Activated CD8-positive, alpha-beta memory T cell treated with anti-CD3 and anti-CD28 coated beads, Interleukin-2, amount 50 U/mL, for 1 hour (primary cell): ENCODE measurements at regions not wholly inside any gene's neighbourhood (a gene's known extent, or its start where the extent isn't known, plus 50 kb on each side); places are given as distances from the start of the nearest gene placed in this dataset.

ENCODE experiments used
- DNase-seq: peaks from one replicate; pipeline ENCODE4 v3.0.0-alpha.2; 2020; ENCODE audit errors: extremely low read depth

DNA sequence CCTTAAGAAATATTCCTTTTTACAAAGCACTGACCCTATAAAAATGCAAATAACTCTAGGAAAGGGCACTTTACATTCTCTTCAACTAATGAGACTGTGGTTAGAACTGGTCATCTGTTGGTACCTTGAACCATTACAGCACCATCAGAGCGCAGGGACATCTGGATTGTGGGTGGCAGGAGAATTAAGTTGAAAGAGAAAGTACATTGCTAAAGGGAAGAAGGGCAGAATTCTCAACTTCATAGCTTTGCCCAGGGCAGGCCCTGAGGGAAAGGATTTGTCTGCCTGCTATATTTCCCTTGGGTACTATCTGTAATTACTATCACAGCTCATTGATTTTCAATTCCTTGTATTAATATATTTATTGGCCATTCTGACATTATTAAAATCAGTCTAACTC is 196.8 kb downstream of the KLF12 start:
- no peak for DNase-seq

DNA sequence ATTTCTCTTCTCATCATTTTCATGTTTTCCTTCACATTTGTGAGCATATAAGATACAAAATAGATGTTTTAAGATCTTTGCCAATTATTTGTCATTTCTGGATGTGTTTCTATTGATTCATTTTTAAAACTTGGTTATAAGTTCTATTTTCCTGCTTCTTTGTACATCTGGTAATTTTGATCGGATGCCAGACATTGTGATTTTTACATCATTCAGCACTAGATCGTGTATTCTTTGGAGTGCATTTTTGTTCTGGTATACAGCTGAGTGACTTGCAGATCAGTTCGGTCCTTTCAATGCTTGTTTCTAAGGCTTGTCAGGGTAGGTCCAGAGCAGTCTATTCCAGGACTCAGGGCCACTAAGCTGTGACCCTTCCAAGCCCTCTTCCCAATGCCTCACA is 198.2 kb downstream of the KLF12 start:
- no peak for DNase-seq

DNA sequence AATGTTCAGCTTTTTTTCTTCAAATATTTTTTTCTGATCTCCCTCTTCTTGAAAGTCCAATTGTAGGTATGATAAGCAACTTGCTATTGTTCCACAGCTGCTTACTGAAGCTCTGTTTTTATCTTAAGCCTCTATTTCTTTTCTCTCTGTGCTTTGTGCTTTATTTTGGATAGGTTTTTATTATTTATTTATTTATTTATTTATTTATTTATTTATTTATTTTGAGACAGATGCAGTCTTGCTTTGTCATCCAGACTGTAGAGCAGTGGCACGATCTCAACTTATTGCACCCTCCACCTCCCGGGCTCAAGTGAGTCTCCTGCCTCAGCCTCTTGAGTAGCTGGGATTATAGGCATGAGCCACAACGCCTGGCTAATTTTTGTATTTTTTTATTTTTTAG is 199.4 kb downstream of the KLF12 start:
- DNase-seq, result no peak

DNA sequence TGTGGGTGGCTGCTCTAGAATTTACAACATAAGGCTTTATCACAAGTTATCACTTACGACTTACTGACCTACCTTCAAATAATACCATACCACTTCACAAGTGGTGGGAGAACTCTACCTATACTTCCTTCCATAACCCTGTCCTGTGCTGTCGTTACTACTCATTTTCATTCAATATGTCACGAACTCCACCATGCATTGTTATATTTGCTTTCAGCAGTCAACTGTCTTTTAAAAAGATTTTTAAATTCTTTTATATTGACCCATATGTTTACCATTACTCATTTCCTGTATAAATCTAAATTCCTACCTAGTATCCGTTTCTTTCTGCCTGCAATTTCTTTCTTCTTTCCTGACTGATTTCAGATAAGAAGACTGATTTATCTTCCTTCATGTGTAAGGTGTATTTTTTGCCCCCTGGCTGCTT is 200.0 kb downstream of the KLF12 start:
- DNase-seq, result no peak

DNA sequence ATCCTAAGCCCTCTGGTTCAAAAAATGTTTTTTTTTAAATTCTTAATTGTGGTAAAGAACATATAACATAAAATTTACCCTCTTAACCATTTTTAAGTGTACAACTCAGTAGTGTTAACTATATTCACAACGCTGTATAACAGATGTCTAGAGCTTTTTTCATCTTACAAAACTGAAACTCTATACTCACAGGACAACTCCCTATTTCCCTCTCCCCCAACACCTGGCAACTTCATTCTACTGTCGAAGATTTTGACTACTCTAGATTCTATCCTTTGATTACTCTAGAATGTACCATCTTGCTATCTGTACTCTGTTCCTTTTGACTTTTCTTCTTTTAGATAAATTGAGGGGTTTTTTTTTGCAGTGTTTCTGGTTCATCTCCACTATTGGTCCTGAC is 200.4 kb downstream of the KLF12 start:
- no peak for DNase-seq

DNA sequence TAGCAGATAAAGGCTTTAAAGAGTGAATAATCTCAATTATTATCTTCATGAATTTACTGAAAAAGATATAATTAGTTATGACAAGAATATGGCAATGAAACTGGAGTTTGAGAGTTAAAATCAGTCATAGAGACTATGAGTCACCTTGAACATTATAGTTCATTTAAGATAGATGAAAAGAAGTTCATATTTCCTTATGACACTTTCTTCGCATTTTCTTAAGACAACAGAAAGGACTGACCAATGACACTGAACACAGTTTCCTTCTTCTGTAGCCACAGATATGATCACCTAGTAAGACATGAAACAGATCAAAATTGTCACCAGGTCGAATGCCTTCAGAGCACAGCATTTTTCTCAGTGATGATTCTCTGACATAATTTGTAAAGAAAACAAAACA is 202.1 kb downstream of the KLF12 start:
- no peak for DNase-seq

DNA sequence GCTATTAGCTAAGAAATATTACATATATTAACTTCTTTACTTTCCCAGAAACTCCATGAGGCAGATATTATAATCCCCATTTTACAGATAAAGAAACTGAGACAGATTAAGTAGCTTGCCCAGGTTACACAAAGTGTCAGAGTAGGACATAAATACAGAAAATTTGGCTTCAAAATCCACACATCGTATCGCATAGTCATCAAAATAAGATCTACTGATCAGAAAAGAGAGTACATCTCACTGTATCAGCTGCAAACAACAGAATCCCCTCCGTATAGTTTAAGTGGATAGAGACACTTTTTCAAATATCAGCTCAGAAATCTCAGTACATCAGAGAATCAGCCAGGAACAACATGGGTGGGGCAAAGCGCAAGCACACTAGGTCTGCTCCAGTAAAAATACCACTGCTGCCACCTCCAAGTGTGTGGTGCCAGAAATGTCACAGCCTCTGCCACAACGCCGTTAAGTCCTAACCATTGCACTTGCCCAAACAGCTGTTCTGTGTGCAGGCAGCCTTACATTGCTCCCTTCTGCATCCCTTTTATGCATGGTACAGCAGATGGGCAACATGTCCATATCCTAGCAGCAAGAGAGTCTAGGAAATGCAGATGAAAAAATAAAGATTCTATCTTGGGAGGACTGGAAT is 204.8 kb downstream of the KLF12 start:
- DNase-seq, result no peak

DNA sequence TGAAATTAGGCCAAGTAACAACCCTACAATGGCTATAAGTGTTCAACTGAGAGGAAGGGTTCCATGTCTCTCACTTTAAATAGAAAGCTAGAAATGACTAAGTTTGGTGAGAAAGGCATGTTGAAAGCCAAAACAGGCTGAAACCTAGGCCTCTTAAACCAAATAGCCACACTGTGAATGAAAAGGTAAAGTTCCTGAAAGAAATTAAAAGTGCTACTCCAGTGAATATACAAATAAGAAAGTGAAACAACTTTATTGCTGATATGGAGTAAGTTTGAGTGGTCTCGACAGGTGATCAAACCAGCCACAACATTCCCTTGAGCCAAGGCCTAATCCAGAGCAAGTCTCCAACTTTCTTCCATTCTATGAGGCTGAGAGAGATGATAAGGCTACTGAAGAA is 209.6 kb downstream of the KLF12 start:
- no peak for DNase-seq

DNA sequence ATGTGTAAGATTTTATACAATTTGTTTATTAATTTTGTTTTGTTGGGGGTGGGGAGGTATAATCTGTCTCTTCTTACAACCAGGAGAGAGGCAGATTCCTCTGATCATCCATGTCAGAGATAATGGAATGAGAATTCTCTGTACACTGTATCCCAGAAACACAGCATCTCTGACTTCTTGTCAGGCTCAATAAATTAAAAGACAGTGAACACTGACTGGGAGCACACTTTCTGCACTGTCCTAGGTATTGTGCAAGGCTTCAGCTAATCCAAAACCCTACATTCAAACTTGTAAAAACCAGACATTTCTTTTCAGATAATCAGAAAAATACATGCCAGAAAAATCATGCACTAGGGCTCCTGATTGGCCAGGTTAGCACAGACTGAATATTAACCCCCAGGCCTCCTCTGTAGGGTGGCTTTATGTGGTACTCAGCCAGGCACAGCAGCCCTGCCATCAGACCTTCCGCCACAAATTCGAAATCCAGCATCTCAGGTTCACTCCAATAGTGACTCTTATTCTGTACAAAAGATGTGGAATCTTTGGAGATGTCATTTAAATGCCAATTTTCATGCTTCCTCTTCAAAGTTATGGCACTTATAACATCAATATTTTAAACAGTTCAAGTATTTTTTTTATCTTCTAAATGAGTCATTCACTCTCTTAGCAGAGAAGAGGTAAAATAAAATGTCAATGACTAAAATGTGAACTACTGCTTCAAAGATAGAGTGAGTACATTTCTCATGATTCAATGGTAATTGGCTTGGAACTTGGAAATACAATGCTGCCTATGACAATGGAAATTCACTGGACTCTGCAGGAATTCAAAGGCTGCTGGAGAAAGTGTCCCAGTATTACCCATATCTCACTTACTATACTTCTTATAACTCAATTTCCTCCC is 211.5 kb downstream of the KLF12 start:
- no peak for DNase-seq

DNA sequence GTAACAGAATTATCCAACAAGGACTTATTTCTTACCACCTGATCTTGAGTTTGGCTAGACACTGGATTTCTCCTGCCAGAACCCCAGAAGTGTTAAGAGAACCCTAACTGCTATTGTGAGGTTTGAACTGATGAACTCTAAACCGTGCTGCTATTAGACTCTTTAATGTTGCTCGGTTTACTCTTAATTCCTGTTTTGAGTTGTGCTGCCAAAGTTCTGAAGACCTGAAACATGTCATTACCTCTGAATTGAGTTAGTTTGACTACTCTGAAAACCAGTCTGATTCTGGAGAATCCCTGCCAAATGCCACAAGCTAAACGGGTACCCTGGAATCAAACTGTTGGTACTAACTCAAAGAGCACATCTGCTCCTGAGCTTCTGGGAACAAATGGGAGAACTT is 215.5 kb downstream of the KLF12 start:
- DNase-seq, result no peak

DNA sequence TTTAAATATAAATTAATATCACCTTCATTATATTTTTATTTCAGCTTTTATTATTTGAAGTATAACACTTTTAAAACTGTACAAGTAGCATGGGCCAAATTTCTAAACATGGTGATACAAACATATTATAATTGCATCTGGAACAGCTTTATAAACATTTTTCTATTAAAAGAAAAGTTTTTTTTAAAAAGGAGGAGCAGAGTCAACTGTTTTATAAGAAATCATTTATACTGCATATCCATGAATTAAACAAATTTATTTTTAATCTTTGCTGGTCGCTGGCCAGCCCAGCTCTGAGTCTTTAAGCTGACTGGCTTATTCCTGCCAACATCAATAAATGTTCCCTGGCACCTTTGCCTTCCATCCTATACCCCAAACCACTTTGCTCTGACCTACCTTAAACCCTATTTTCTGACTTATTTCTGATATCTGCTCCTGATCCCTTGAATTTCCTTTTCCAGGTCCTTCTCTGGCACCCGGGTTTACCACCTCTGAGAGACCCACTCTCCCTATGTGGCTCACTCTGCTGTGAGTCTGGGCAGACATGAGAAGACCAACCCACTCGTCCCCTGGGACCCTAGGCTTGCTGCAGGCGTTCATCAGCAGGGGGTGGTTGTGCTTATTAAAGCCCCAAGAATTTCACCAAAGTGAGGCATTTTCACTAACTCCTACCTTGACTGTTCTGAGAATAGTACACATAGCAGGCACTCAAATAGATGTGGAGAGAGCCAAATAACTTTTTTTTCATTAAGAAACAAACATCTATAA is 220.3 kb downstream of the KLF12 start:
- DNase-seq, result no peak

DNA sequence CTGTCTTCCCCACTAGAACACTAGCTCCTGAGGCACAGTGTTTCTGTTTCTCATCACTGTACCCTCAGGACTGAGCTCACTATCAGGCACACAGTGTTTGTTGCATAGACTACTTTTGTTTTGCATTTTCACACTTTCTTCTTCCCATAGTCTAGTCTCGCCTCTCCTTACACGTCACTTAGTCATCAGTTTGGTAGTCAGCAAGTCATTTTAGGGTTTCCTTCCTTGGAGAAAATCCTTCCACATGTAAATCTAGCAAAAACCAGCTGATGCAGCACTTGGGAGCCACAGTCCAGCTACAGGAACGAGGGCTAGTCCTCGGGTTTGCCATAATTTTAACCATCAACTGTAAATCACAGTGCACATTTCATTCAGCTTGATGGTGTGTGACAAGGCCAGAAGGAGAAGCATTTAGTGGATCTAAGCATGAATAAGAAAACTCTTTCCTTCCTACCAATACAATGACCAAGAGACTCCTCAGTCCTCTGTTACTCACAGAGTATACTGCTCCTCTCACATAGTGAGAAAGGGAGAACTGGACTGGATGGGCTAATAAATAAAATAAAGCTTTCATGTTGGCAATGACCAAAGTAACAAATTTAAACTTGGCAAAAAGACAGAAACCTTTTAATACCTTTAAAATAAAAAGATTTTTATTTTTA is 221.0 kb downstream of the KLF12 start:
- no peak for DNase-seq

DNA sequence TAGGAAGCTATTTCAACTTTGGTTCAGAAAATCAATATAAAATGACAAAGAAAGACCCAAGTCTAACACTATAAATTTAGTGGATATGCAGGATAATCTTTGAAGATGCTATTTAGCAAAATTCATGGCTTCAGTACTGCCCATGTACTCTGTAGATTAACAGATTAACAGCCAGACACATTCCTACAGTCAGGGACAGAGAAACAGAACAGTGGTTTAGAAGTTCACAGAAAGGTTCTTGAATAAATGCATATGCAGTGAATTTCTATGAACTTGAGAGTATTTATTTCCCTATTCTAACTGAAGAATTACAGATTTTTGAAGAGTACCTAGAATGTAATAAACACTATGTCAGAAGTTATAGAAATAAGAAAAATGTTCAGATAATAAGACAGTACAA is 222.8 kb downstream of the KLF12 start:
- no peak for DNase-seq

DNA sequence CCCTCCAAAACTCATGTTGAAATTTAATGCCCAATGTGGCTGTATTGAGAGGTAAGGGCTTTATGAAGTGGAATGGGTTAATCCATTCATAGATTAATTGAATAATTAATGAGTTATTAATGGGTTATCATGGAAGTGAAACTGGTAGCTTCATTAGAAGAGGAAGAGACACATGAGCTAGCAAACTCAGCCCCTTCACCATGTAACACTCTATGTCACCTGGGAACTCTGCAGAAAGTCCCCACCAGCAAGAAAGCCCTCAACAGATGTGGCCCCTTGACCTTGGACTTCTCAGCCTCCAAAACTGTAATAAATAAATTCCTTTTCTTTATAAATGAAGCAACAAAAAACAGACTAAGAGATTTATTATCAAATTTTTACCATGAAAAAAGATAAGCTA is 223.5 kb downstream of the KLF12 start:
- DNase-seq, result no peak

DNA sequence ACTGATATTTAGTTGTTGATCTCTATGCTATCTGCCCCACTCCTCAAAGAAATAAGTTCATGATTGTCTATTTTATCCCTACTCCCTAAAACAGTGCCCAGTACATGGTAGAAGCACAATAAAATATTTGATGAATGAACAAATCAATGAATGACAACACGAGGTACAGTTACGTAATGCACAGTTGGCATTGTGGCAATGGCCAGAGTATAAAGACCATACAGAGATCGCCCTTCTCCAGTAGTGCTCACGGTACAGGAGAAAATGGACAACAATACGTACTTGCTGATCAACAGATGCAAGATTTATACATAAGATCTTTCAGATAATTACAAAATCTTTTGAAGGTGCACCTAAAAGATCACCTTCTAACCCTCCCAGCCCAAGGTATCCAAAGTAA is 225.4 kb downstream of the KLF12 start:
- DNase-seq, result no peak

DNA sequence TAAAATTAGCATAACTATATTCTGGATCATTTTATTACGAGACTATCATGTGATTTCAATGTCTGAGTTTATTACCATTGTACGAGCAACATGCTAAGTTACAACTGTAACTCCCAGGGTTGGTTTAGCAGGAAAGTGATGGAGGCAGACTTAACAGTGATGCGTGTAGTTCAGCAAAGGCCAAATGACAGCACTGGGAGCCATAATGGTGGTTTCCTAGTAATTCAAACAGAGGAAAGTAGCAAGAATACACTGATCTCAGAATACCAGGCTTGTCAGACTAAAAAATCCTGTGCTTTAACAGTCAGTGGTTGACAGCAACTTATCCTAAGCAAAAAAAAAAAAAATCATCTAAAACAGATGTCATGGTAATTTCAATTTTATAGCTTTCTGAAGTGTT is 229.6 kb downstream of the KLF12 start:
- DNase-seq, result no peak

DNA sequence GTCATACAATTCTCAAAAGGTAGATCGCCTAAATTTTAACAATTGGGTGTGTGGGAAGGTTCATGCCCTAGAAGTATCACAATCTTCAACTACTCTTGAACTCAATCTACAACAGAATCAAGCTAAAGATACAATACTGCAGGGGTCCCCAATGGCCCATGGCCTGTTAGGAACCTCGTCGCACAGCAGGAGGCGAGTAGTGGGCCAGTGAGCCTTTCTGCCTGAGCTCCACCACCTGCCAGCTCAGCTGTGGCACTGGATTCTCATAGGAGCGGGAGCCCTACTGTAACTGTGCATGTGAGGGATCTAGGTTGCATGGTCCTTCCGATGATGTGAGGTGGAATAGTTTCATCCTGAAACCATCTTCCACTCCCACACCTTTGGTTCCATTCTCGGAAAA is 230.6 kb downstream of the KLF12 start:
- no peak for DNase-seq

DNA sequence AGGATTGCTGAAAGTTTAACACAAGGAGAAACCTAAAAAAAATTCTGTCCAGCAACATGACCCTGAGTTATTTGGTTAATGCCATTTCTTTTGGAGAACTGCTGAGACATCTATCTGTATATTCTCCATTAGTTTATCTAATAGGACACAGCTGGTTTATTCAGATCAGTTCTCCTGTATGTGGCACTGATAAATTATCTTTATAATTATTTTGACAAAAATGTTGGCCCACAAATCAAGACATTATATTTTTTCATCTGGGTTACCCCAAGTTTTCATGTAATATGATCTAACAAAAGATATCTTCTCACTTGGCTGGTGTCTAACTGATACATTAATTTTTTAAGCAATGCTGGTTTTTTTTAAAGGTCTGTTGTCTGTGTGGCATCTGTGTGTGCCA is 231.4 kb downstream of the KLF12 start:
- no peak for DNase-seq

DNA sequence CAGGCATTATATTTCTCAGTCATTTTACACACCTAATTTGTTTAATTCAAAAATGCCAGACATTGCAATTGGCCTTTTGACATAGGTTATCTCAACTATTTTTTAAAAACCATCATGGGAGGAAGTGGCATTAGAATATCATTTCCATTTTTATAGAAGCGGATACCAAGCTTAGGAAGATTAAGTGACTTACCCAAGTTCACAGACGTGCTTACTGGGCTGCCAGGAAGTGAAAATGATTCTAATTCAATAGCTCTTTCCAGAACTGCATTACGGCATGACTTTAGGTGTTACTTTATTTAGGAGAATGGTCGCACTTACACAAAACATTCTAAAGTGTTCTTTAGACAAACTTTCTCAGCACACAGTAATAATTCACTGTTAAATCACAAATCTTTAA is 231.9 kb downstream of the KLF12 start:
- no peak for DNase-seq

DNA sequence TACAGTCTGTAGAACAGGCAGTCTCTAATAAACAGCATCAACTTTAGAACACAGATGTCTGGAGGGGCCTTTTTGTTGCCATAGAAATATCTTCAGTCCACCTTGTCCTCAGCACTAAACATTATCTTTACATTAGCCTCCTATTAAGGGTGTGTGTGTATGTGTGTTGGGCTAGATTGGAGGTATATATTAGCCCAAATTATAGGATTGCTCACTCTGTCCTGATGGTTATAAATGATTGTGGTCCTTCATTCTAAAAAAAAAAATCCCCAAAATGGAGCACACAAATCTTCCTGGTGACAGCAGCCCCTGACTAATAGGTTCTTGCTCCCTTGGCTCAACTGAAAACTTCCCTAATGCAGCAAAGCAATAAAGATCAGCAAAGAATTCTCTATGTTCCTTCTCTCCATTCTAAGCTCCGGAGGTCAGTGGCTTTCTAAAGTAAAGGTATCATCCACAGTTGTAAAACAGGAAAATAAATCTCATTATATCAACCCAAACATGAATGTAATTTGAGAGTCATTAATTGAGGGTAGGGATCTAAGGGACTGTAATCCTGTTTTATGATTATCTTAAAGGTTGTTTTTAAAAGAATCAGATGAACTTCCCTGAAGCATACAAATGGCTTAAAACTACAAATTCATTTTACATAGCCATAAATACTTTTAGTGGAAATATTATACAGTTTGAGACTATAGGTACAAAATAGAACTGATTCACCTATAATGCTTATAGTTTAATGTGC is 232.7 kb downstream of the KLF12 start:
- no peak for DNase-seq

DNA sequence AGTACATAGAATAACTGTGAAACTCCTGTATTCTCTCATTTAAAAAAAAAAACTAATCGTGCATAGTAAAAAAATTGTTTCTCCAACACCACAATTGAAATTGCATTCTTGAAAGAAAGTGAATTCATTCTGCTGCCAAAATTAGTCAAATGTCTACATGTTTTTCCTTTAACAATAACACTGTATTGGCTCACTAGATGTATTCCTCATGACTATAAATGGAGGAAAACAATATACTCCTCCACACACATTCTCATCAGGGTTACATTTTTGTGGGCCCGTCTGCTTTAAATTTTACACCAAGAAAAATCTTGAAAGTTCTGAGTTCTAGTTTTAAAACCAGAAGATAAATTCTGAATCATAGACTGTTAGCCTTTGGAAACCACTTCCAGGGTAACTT is 233.6 kb downstream of the KLF12 start:
- no peak for DNase-seq

DNA sequence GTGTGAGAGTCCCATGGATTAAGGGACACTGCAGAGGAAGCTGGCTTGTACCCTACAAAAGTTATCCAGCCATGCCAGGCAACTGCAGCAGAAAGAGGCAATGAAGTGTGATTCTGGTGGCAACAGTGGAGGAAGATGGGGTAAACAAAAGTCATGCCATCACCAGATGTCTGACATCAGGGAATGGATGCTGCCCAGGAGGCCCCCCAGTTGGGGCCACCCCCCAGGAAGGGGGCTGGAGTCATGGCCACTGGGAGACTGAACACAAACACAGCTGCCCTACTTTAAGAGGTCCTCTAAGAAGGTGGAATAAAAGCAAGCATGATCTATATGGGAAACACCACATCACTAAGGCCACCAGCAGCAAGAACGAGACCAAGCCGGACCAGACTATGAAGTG is 235.3 kb downstream of the KLF12 start:
- DNase-seq, result no peak
